ENCODE measurements at regions not wholly inside any gene's neighbourhood (a gene's known extent, or its start where the extent isn't known, plus 50 kb on each side); places are given as distances from the start of the nearest gene placed in this dataset.

GRCh38 chr1:195756109-195756508 lies 852.1 kb downstream of the KCNT2 start:
- Mint-ChIP-seq H3K36me3 (no peaks in the 10 kb centered on the region), H3K4me3 (no peak overlapping the region), H3K4me1 (no peaks in the 10 kb centered on the region), H3K27ac (no peak overlapping the region), H3K9me3 (no peaks in the 10 kb centered on the region), H3K27me3 (ENCODE audit: insufficient read depth, low read depth) (no peaks in the 10 kb centered on the region)
- H4K20me1 ChIP-seq (ENCODE audit: low read depth), result no peaks in the 10 kb centered on the region
- H3K27ac ChIP-seq, result no peak overlapping the region
- H3K4me2 ChIP-seq, result no peak overlapping the region
- H3K36me3 ChIP-seq, result no peaks in the 10 kb centered on the region
- TF ChIP-seq EZH2phosphoT487 (IDR thresholded peaks at IDR 0.05) (no peak), CTCF (IDR thresholded peaks at IDR 0.05) (no peak), EZH2 (IDR thresholded peaks at IDR 0.05) (no peak)
- no peak overlapping the region for H3K4me3 ChIP-seq
- H3K9me3 ChIP-seq (ENCODE audit: low read depth), result no peaks in the 10 kb centered on the region
- no peaks in the 10 kb centered on the region for H3F3A ChIP-seq (ENCODE audit: low read depth)
- no peaks in the 10 kb centered on the region for H3K79me2 ChIP-seq (ENCODE audit: low read depth)
- H3K27me3 ChIP-seq, result no peaks in the 10 kb centered on the region
- H2AFZ ChIP-seq (replicated peaks), result no peak overlapping the region
- DNase-seq (ENCODE audit: low spot score), result no peak
- H3K4me1 ChIP-seq, result no peaks in the 10 kb centered on the region
- no peak overlapping the region for H3K9ac ChIP-seq

DNA sequence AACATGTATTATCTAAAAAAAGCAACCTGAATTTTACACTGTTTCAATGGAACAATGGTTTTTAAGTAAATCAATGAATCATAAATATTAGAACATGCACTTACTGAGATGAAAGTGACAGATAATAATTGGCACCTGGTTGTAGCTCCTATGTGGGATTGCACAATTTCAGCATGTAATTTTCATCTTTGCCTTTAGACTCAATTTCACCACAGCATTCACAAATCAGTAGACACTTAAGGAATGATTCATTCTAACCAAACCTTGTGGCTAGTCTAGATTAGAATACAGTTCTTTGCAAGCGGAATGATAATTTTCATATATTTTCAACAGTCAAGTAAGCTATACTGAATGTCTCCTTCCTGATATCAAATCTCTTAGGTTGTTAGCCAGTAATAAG lies 853.4 kb downstream of the KCNT2 start:
- H3K36me3 Mint-ChIP-seq, result no peaks in the 10 kb centered on the region
- H3K4me1 ChIP-seq, result no peaks in the 10 kb centered on the region
- H3K4me1 Mint-ChIP-seq, result no peaks in the 10 kb centered on the region
- no peak overlapping the region for H3K27ac ChIP-seq
- H3K79me2 ChIP-seq (ENCODE audit: low read depth), result no peaks in the 10 kb centered on the region
- H3K4me3 Mint-ChIP-seq, result no peak overlapping the region
- H3K27me3 Mint-ChIP-seq (ENCODE audit: insufficient read depth, low read depth), result no peaks in the 10 kb centered on the region
- TF ChIP-seq EZH2phosphoT487 (IDR thresholded peaks at IDR 0.05), result no peak
- no peak for TF ChIP-seq EZH2 (IDR thresholded peaks at IDR 0.05)
- no peak for TF ChIP-seq CTCF (IDR thresholded peaks at IDR 0.05)
- H3K9me3 ChIP-seq (ENCODE audit: low read depth), result no peaks in the 10 kb centered on the region
- no peaks in the 10 kb centered on the region for H3K9me3 Mint-ChIP-seq
- H3K9ac ChIP-seq, result no peak overlapping the region
- no peak overlapping the region for H3K4me2 ChIP-seq
- H3K27me3 ChIP-seq, result no peaks in the 10 kb centered on the region
- no peaks in the 10 kb centered on the region for H4K20me1 ChIP-seq (ENCODE audit: low read depth)
- H3F3A ChIP-seq (ENCODE audit: low read depth), result no peaks in the 10 kb centered on the region
- no peaks in the 10 kb centered on the region for H3K36me3 ChIP-seq
- DNase-seq (ENCODE audit: low spot score), result no peak
- H2AFZ ChIP-seq (replicated peaks), result no peak overlapping the region
- H3K27ac Mint-ChIP-seq, result no peak overlapping the region
- no peak overlapping the region for H3K4me3 ChIP-seq

GRCh38 chr1:195754303-195754702 lies 853.9 kb downstream of the KCNT2 start:
- no peaks in the 10 kb centered on the region for H3K27me3 Mint-ChIP-seq (ENCODE audit: insufficient read depth, low read depth)
- no peaks in the 10 kb centered on the region for H3K4me1 Mint-ChIP-seq
- no peak overlapping the region for H3K27ac Mint-ChIP-seq
- no peaks in the 10 kb centered on the region for H3K36me3 Mint-ChIP-seq
- Histone ChIP-seq H3K4me3 (no peak overlapping the region), H3K27ac (no peak overlapping the region), H3K27me3 (no peaks in the 10 kb centered on the region), H3K9me3 (ENCODE audit: low read depth) (no peaks in the 10 kb centered on the region), H3K9ac (no peak overlapping the region), H2AFZ (replicated peaks) (no peak overlapping the region), H3F3A (ENCODE audit: low read depth) (no peaks in the 10 kb centered on the region), H3K4me2 (no peak overlapping the region), H3K36me3 (no peaks in the 10 kb centered on the region), H4K20me1 (ENCODE audit: low read depth) (no peaks in the 10 kb centered on the region), H3K79me2 (ENCODE audit: low read depth) (no peaks in the 10 kb centered on the region), H3K4me1 (no peaks in the 10 kb centered on the region)
- TF ChIP-seq CTCF (IDR thresholded peaks at IDR 0.05) (no peak), EZH2phosphoT487 (IDR thresholded peaks at IDR 0.05) (no peak), EZH2 (IDR thresholded peaks at IDR 0.05) (no peak)
- H3K4me3 Mint-ChIP-seq, result no peak overlapping the region
- no peaks in the 10 kb centered on the region for H3K9me3 Mint-ChIP-seq
- DNase-seq (ENCODE audit: low spot score), result no peak

DNA sequence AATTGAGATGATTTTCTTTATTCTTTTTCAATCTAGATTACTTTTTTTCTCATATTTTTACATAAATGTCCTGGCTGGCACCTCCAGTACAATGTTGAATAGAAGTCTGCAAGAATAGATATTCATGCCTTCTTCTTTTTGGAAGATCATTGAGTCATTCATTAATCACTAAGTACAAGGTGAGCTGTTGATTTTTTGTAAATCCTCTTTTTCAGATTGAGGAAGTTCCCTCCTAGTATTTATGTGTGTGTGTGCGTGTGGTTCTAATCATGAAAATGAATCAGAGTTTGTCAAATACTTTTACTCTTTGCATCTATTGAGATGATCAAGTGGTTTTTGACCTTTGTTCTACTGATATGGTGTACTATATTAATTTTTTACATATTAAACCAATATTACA lies 859.3 kb downstream of the KCNT2 start:
- TF ChIP-seq EZH2 (IDR thresholded peaks at IDR 0.05), result no peak
- TF ChIP-seq EZH2phosphoT487 (IDR thresholded peaks at IDR 0.05), result no peak
- no peak for TF ChIP-seq CTCF (IDR thresholded peaks at IDR 0.05)

More for the DNA sequence above, 859.3 kb downstream of the KCNT2 start:
- H3K27ac Mint-ChIP-seq, result no peak overlapping the region
- H3K4me3 ChIP-seq, result no peak overlapping the region
- H3K27ac ChIP-seq, result no peak overlapping the region
- H4K20me1 ChIP-seq (ENCODE audit: low read depth), result no peaks in the 10 kb centered on the region
- no peaks in the 10 kb centered on the region for H3K79me2 ChIP-seq (ENCODE audit: low read depth)
- no peaks in the 10 kb centered on the region for H3K36me3 Mint-ChIP-seq
- no peak overlapping the region for H2AFZ ChIP-seq (replicated peaks)
- no peak overlapping the region for H3K4me3 Mint-ChIP-seq
- no peaks in the 10 kb centered on the region for H3K27me3 ChIP-seq
- H3K4me1 Mint-ChIP-seq, result no peaks in the 10 kb centered on the region
- no peak overlapping the region for H3K4me2 ChIP-seq
- H3K36me3 ChIP-seq, result no peaks in the 10 kb centered on the region
- H3K9me3 ChIP-seq (ENCODE audit: low read depth), result no peaks in the 10 kb centered on the region
- H3K9ac ChIP-seq, result no peak overlapping the region
- DNase-seq (ENCODE audit: low spot score), result no peak
- H3K9me3 Mint-ChIP-seq, result no peaks in the 10 kb centered on the region
- H3F3A ChIP-seq (ENCODE audit: low read depth), result no peaks in the 10 kb centered on the region
- H3K27me3 Mint-ChIP-seq (ENCODE audit: insufficient read depth, low read depth), result no peaks in the 10 kb centered on the region
- no peaks in the 10 kb centered on the region for H3K4me1 ChIP-seq

Measured in neural progenitor cell (in vitro differentiated cells).